Endometrium (tissue), 2 donors: ENCODE measurements at regions not wholly inside any gene's neighbourhood (a gene's known extent, or its start where the extent isn't known, plus 50 kb on each side); places are given as distances from the start of the nearest gene placed in this dataset.

Source experiments
- FAIRE-seq: peaks from 2 replicates; lab custom pipeline; 2012; peaks lifted over from hg19 to GRCh38; lab: Jason Lieb, UNC
- donor health status: control.
- donor health status: control.

- FAIRE-seq = no peak
These were observed 1381.4 kb upstream of the CDH6 start for GRCh38 chr5:29811914-29812679.

GRCh38 chr5:29805804-29806203 lies 1387.7 kb upstream of the CDH6 start:
- FAIRE-seq = no peak

- FAIRE-seq = no peak
These were observed 1392.7 kb upstream of the CDH6 start for GRCh38 chr5:29800752-29801151.

GRCh38 chr5:29796013-29796412 lies 1397.5 kb upstream of the CDH6 start:
- FAIRE-seq = no peak

GRCh38 chr5:29795096-29795652 lies 1398.3 kb upstream of the CDH6 start:
- FAIRE-seq = no peak

- no peak for FAIRE-seq
These were observed 1399.2 kb upstream of the CDH6 start for GRCh38 chr5:29794141-29794787.

- no peak for FAIRE-seq
These were observed 1403.2 kb upstream of the CDH6 start for GRCh38 chr5:29790281-29790680.

- FAIRE-seq = no peak
These were observed 1413.1 kb upstream of the CDH6 start for GRCh38 chr5:29780401-29780800.

GRCh38 chr5:29779141-29779540 lies 1414.3 kb upstream of the CDH6 start:
- no peak for FAIRE-seq

GRCh38 chr5:29777373-29777772 lies 1416.1 kb upstream of the CDH6 start:
- FAIRE-seq = no peak

- FAIRE-seq = no peak
These were observed 1422.5 kb upstream of the CDH6 start for GRCh38 chr5:29770936-29771335.

GRCh38 chr5:29769474-29769873 lies 1424.0 kb upstream of the CDH6 start:
- no peak for FAIRE-seq

GRCh38 chr5:29758986-29759421 lies 1434.5 kb upstream of the CDH6 start:
- FAIRE-seq = no peak

- FAIRE-seq = peak; percentile 61
These were observed 1443.0 kb upstream of the CDH6 start for GRCh38 chr5:29750453-29750852.

- no peak for FAIRE-seq
These were observed 1448.9 kb upstream of the CDH6 start for GRCh38 chr5:29744618-29745017.

- FAIRE-seq = no peak
These were observed 1472.5 kb upstream of the CDH6 start for GRCh38 chr5:29720954-29721353.

GRCh38 chr5:29719171-29719570 lies 1474.3 kb upstream of the CDH6 start:
- no peak for FAIRE-seq

GRCh38 chr5:29715167-29715566 lies 1478.3 kb upstream of the CDH6 start:
- no peak for FAIRE-seq

- FAIRE-seq = no peak
These were observed 1490.6 kb upstream of the CDH6 start for GRCh38 chr5:29702875-29703274.

- FAIRE-seq = no peak
These were observed 1491.9 kb upstream of the CDH6 start for GRCh38 chr5:29701600-29701999.

GRCh38 chr5:29697785-29698414 lies 1495.6 kb upstream of the CDH6 start:
- no peak for FAIRE-seq

GRCh38 chr5:29697278-29697677 lies 1496.2 kb upstream of the CDH6 start:
- FAIRE-seq = no peak

GRCh38 chr5:29672678-29673077 lies 1520.8 kb upstream of the CDH6 start:
- FAIRE-seq = no peak
